Testis (tissue), 2 donors: ENCODE measurements at regions not wholly inside any gene's neighbourhood (a gene's known extent, or its start where the extent isn't known, plus 50 kb on each side); places are given as distances from the start of the nearest gene placed in this dataset.

Experiments used
- DNase-seq: peaks from one replicate; pipeline ENCODE4 v3.0.0-alpha.2; 2019
- H3K27ac ChIP-seq, 2 donors: fragments of 200-600 bp; sonication (generic); one replicate each; pipeline ENCODE4 v1.5.1; 2019
- H3K27me3 ChIP-seq: fragments of 200-600 bp; sonication (generic); one replicate; pipeline ENCODE4 v1.5.1; 2019
- H3K36me3 ChIP-seq: fragments of 200-600 bp; sonication (generic); one replicate; pipeline ENCODE4 v1.5.1; 2017; ENCODE audit warnings: low read depth; ENCODE audit errors: missing control alignments
- H3K4me1 ChIP-seq: fragments of 200-600 bp; sonication (generic); one replicate; pipeline ENCODE4 v1.5.1; 2019
- H3K4me3 ChIP-seq, 2 donors: fragments of 200-600 bp; sonication (generic); one replicate each; pipeline ENCODE4 v1.5.1; 2017 to 2019
- H3K9me3 ChIP-seq: fragments of 200-600 bp; sonication (generic); one replicate; pipeline ENCODE4 v1.5.1; 2017
- POLR2A ChIP-seq: fragments of 450-650 bp; IDR thresholded peaks from one replicate; pipeline ENCODE4 v1.6.1; 2017; ENCODE audit warnings: antibody characterized with exemption, mild to moderate bottlenecking, moderate library complexity
- WGBS, 2 donors: methylation state at CpG; one replicate each; pipeline ENCODE4 v1.1.5; 2018; 5-methylcytosine and 5-hydroxymethylcytosine counted together
- intact Hi-C: fragments of 100-400 bp; cut with DNase I; formaldehyde crosslinking; loops from one replicate; pipeline ENCODE4 v1.15.1; 2023; ENCODE audit warnings: low total_unique reads
- TF ChIP-seq, protein P1 (sequence below), 3 experiments: fragments of 450-650 bp in 2 of 3; fragments of 200-600 bp in 1 of 3; sonication (generic) in 1 of 3; IDR thresholded peaks; one replicate each; pipeline ENCODE4 v1.5.1; 2016 to 2019; ENCODE audit warnings: antibody characterized with exemption in 3 of 3, mild to moderate bottlenecking in 2 of 3, moderate library complexity in 1 of 3

DNA sequence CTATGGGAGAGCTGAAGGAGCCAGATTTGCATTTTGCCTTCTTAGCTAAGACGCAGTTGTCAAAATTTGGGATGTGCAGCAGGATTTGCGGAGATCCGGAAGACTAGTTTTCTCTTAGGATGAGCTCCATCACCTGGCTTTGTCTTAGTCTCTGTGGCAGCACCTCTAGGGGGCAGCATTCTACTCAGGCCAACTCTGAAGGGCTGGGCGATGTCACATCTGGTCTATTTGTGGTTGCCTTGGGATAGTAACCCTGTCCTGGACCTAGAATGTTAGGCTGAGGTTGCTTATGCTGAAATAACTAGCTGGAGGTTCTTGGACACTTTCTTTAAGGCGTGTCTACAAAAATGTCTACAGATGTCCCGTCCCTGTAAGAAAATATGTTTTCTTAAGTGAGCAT is 116.2 kb downstream of the FAT3 start:
- intact Hi-C loops: no loop called here
- H3K9me3 ChIP-seq: no peaks in the 10 kb centered on the region
- H3K27ac ChIP-seq: no peak overlapping the region
- H3K4me3 ChIP-seq: no peak overlapping the region
- H3K36me3 ChIP-seq: no peaks in the 10 kb centered on the region
- no peaks in the 10 kb centered on the region for H3K27me3 ChIP-seq
- peak; percentile 56 for DNase-seq
- no peaks in the 10 kb centered on the region for H3K4me1 ChIP-seq
- TF ChIP-seq, protein P1, sequence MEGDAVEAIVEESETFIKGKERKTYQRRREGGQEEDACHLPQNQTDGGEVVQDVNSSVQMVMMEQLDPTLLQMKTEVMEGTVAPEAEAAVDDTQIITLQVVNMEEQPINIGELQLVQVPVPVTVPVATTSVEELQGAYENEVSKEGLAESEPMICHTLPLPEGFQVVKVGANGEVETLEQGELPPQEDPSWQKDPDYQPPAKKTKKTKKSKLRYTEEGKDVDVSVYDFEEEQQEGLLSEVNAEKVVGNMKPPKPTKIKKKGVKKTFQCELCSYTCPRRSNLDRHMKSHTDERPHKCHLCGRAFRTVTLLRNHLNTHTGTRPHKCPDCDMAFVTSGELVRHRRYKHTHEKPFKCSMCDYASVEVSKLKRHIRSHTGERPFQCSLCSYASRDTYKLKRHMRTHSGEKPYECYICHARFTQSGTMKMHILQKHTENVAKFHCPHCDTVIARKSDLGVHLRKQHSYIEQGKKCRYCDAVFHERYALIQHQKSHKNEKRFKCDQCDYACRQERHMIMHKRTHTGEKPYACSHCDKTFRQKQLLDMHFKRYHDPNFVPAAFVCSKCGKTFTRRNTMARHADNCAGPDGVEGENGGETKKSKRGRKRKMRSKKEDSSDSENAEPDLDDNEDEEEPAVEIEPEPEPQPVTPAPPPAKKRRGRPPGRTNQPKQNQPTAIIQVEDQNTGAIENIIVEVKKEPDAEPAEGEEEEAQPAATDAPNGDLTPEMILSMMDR (IDR thresholded peaks at IDR 0.05): peak in 1 of 3 experiments; percentile 30
- no peak for TF ChIP-seq POLR2A
- WGBS, 2 donors: 95 to 96% methylated on average over 6 of the region's 6 CpGs

DNA sequence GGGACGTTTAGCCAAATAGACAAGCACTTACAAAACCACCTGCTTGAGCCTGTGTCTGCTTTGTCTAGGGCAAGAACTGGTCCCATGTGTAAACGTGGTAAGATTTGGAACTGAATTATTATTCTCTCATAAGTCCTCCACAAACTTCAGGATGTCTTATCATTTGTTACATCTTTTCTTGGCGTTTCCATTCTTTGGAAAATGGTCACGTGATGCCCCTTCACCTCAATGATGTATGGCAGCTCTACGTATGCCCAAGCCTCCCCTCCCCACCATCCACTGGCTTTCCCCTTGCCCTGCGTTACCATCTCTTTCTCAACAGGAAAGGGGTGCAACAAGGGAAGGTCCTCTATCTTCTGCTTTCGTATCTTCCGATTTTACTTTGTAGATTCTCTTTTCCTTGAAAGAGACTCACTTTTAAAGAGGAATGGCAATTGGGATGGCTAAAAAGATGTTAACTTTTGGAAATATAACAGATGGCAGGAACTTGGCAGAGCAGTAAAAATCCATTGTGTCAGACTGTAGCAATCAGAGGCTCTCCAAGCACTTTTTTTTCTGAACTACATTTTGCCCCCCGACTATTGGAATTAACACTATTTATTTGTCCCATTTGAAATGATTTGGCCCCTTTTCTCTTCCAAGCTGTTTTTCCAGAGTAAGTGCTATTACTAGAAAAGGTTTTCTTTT is 117.6 kb downstream of the FAT3 start:
- Histone ChIP-seq H3K4me3 (no peak overlapping the region), H3K4me1 (no peaks in the 10 kb centered on the region), H3K27ac (no peak overlapping the region), H3K36me3 (no peaks in the 10 kb centered on the region), H3K9me3 (no peaks in the 10 kb centered on the region), H3K27me3 (no peaks in the 10 kb centered on the region)
- no peak for DNase-seq
- 81 to 84% methylated on average over 9 of the region's 9 CpGs for WGBS, 2 donors
- intact Hi-C loops: no loop called here
- TF ChIP-seq, protein P1 (IDR thresholded peaks at IDR 0.05): no peak
- TF ChIP-seq POLR2A: no peak

GRCh38 chr11:92342886-92343285 is 118.3 kb downstream of the FAT3 start:
- intact Hi-C loops: no loop called here
- Histone ChIP-seq H3K27ac (no peak overlapping the region), H3K4me3 (no peak overlapping the region), H3K27me3 (no peaks in the 10 kb centered on the region), H3K36me3 (no peaks in the 10 kb centered on the region), H3K9me3 (no peaks in the 10 kb centered on the region), H3K4me1 (no peaks in the 10 kb centered on the region)
- DNase-seq: no peak
- TF ChIP-seq POLR2A: no peak
- TF ChIP-seq, protein P1 (IDR thresholded peaks at IDR 0.05): no peak
- 77 to 85% methylated on average over 3 of the region's 3 CpGs for WGBS, 2 donors

DNA sequence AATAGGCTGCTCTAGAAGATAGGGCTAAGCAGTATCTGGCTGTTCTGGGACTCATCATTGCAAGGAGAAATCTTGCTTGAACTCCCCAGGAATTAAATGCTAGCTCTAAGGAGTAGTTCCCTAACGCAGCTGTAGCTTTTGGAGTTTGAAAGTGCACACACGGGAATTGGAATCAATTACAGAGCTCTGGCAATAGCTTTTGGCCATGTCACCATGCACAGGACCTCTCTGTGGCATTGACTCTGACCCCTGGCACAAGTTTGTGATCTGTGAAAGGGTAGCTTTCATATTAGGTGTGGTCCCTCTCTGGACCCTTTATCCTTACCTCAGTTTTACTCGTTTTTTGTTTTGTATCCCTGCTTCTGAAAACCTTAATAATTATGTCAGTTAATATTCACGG is 121.6 kb downstream of the FAT3 start:
- WGBS, 2 donors: 66 to 81% methylated on average over 4 of the region's 4 CpGs
- no peak for DNase-seq
- H3K36me3 ChIP-seq: no peaks in the 10 kb centered on the region

More for the DNA sequence above, 121.6 kb downstream of the FAT3 start:
- TF ChIP-seq, protein P1 (IDR thresholded peaks at IDR 0.05): no peak
- no peak for TF ChIP-seq POLR2A
- intact Hi-C loops: no loop called here
- Histone ChIP-seq H3K9me3 (no peaks in the 10 kb centered on the region), H3K4me3 (no peak overlapping the region), H3K27me3 (no peaks in the 10 kb centered on the region), H3K4me1 (no peaks in the 10 kb centered on the region), H3K27ac (no peak overlapping the region)
